GM21717 (cell line): ENCODE measurements at regions not wholly inside any gene's neighbourhood (a gene's known extent, or its start where the extent isn't known, plus 50 kb on each side); places are given as distances from the start of the nearest gene placed in this dataset.

Source experiments
- ATAC-seq: cut with Tn5 transposase; IDR thresholded peaks from one replicate; pipeline ENCODE4 v1.9.1; 2021; ENCODE audit warnings: mild to moderate bottlenecking, moderate library complexity; ENCODE audit not compliant: unreplicated experiment

- no peak for ATAC-seq
Measured at GRCh38 chr13:73481886-73482445, 423.2 kb downstream of the KLF5 start.

GRCh38 chr13:73480779-73481559 lies 422.2 kb downstream of the KLF5 start:
- ATAC-seq = no peak

- no peak for ATAC-seq
Measured at GRCh38 chr13:73479856-73480255, 421.1 kb downstream of the KLF5 start.

DNA sequence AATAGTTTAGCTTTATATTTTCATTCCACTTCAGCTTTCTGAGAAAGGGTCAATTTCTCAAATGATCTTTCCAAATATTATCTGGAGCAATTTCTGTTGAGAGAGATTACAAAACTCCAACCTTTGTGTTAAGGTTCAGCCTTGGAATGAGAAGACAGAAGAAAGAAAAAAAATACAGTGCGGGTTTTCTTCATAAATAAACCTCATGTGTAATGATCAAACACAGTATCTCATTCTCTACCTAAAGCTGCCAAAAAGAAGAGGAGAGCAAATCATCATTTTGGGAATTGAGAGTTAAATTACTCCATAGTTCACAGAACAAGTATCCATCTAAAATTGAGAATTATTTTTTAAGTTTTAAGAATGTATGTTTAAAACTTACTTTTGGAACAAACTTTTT lies 420.5 kb downstream of the KLF5 start:
- ATAC-seq = no peak

DNA sequence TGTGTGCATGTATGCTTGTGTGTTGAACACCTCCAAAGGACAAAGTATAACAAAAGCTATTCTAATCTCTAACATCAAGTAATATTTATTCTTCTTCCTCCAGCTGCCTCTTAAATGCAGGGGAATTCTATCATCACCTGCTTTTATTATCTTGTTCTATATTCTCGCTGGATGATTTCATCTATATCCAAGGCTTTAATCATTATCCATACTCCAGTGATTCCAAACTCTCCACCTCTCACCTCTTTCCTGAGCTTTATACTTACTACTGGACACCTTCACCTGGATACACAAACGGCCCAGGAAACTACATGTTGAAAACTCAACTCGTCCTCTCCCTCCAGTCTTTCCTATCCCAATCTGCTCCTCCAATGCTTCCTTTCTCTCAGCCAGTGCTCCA lies 418.6 kb downstream of the KLF5 start:
- no peak for ATAC-seq

- ATAC-seq = no peak
Measured at GRCh38 chr13:73473016-73473415, 414.2 kb downstream of the KLF5 start.

- no peak for ATAC-seq
Measured at GRCh38 chr13:73467125-73467524, 408.3 kb downstream of the KLF5 start.

- ATAC-seq = no peak
Measured at GRCh38 chr13:73466561-73466960, 407.8 kb downstream of the KLF5 start.

- ATAC-seq = no peak
Measured at GRCh38 chr13:73465617-73465971, 406.8 kb downstream of the KLF5 start.

DNA sequence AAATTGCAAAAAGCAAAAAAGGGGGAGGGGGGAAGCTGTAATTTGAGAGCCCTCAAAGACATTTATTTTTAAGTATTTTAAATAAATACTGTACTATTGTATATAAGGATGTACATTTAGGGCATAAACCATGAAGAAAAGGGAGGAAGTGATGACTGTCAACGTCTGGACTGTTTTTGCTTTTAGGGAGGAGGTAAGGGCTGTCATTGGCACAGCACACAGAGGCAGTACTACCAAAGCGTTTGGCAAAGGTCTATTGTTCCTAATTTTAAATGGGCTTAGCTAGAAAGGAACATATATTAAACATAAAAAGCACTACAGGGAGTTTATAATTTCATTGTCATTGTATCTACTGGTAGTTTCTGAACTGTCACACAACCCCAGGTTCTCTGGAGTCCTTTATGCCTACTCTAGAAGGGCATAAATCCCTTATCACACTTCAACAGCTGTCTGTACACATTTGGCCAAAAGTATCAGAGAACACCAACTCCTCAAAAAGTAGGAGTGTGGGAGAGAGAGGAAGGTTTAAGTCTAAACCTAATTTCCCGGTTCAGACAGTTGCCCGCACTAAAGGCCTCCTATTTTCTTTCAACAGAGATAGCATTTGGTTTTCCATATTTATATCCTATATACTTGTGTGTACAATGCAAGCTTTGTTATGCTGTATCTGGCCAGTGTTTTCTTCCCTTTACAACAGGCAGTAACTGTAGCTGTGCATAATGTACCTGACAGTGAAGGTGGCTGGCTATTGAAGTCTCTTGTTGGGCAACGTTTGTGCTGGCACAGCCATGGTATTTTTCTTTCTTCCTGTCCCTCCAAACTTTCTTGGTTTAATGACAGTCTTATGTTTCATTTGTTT lies 406.2 kb downstream of the KLF5 start:
- no peak for ATAC-seq

DNA sequence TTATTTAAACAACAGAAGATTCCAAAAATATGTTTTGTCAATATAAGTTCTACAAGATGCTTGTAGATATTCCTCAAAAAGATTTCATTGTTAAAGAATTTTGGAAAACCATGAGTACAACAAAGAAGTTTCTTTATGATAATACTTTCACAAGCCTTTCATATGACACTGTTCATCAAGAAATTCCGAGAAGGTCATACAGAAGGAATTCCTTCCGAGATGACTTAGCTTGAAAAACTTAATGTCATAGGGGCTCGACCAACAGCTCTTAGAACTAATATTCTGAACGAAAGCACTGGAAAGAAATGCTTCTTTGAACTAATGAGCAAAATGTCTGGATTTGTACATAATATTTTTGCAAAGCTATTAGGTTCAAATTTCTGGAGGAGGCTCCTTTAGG lies 403.4 kb downstream of the KLF5 start:
- ATAC-seq = no peak

GRCh38 chr13:73451221-73452029 lies 392.6 kb downstream of the KLF5 start:
- no peak for ATAC-seq

DNA sequence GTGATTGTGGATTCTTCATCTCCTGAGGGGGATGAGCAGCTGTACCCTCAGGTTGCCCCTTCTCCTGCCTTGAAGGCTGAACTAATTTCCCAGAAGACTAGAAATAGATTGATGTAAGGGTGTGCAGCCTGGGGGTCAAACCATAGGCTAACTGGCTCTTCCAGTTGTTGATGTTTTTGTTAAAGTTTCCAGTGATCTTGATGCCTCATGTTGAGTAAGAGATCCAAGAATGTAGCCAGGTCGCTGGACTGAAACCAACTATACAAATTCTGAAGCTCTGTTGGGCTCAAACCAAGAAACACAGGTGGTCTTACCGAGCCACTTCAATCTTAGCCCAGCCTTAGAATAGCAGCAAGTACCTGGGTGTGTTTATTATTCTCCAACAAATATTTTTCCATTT lies 391.8 kb downstream of the KLF5 start:
- no peak for ATAC-seq

- ATAC-seq = no peak
Measured at GRCh38 chr13:73449252-73449651, 390.4 kb downstream of the KLF5 start.

GRCh38 chr13:73440296-73440895 lies 381.6 kb downstream of the KLF5 start:
- ATAC-seq = no peak

- no peak for ATAC-seq
Measured at GRCh38 chr13:73433890-73434289, 375.1 kb downstream of the KLF5 start.

GRCh38 chr13:73433458-73433857 lies 374.7 kb downstream of the KLF5 start:
- no peak for ATAC-seq

DNA sequence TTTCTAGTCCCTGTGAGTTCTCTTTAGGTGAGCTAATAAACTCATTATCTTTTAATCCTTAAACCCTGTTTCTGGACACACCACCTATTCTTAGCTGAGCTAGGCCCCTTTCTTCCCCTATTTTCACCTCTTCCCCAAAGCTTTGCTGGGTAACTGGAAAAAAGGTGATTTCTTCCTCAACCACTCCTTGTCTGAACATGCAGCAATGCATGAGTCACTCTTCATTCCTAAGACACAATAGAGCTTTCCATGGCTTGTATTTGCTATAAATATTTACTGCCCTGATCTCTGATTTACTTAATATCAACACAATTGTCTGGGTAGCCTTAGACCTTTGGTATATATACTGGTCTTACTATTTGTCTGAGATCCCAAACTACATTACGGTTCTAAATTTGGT lies 370.9 kb downstream of the KLF5 start:
- ATAC-seq = no peak

- no peak for ATAC-seq
Measured at GRCh38 chr13:73428706-73429105, 369.9 kb downstream of the KLF5 start.

GRCh38 chr13:73428137-73428536 lies 369.3 kb downstream of the KLF5 start:
- no peak for ATAC-seq

DNA sequence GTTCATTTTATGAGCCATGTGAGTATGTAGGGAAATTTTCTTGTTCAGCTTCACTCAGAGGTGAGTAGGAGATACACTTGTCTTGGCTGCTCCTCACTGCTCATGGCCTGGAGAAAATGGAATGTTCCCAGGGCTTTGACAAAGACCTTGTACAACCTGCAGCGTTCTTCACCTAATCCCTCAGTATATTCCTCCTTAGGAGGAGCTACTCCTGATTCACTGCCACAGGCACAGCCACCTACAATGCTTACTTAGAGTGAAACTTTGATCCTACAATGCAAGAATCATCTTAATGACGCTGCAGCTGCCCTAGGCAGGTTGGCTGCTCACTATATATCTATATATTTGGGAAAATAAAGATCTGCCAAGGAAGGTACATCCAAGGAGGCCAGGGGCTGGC lies 364.2 kb downstream of the KLF5 start:
- no peak for ATAC-seq
